H7 (cell line): ENCODE measurements at regions not wholly inside any gene's neighbourhood (a gene's known extent, or its start where the extent isn't known, plus 50 kb on each side); places are given as distances from the start of the nearest gene placed in this dataset.

Experiments
- DNase-seq: peaks from one replicate; pipeline ENCODE4 v3.0.0; 2012
- H3K27me3 ChIP-seq: 2 replicates; pipeline ENCODE4 v1.6.0; 2011; ENCODE audit warnings: mild to moderate bottlenecking, low read length; ENCODE audit not compliant: control insufficient read depth, insufficient read depth
- H3K36me3 ChIP-seq: replicated peaks from 2 replicates; pipeline ENCODE4 v1.5.1; 2011; ENCODE audit warnings: low read length; ENCODE audit not compliant: control insufficient read depth, insufficient read depth
- H3K4me3 ChIP-seq: 2 replicates; pipeline ENCODE4 v1.5.1; 2011; ENCODE audit warnings: low read depth, mild to moderate bottlenecking, control low read depth, low read length, moderate library complexity; ENCODE audit not compliant: insufficient read depth

- no peak for DNase-seq
- Histone ChIP-seq H3K4me3 (no peak overlapping the region), H3K27me3 (no peaks in the 10 kb centered on the region; the same call in 1 of the 2 replicates), H3K36me3 (no peaks in the 10 kb centered on the region)
Measured at GRCh38 chr13:106400289-106400688, 135.2 kb downstream of the EFNB2 start.

GRCh38 chr13:106398289-106398688 is 137.2 kb downstream of the EFNB2 start:
- Histone ChIP-seq H3K27me3 (no peaks in the 10 kb centered on the region), H3K4me3 (no peak overlapping the region), H3K36me3 (no peaks in the 10 kb centered on the region)
- DNase-seq: no peak

- no peaks in the 10 kb centered on the region for H3K27me3 ChIP-seq
- no peak for DNase-seq
- H3K36me3 ChIP-seq: no peaks in the 10 kb centered on the region
- no peak overlapping the region for H3K4me3 ChIP-seq
Measured at GRCh38 chr13:106393776-106394175, 141.7 kb downstream of the EFNB2 start.

DNA sequence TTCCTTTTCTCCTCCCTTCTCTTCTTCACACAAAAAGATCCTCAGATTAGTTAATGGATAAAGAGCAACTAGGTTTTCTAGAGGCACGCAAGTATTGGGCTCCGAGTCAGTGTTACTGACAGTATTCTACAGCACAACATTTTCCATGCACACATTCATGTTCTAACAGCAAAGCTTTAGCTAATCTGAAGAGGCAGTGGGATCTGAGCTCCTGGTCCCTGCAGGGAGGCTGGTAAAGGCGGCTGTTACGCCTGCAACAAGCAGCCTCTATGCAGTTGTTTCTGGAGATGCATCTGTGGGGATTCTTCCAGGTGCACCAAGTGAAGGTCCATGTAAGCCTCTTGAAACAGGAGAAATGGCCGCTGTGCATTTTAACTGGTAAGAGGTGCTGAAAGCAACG is 143.8 kb downstream of the EFNB2 start:
- no peak overlapping the region for H3K4me3 ChIP-seq
- H3K36me3 ChIP-seq: no peaks in the 10 kb centered on the region
- H3K27me3 ChIP-seq: no peaks in the 10 kb centered on the region
- no peak for DNase-seq

GRCh38 chr13:106391271-106391670 is 144.2 kb downstream of the EFNB2 start:
- H3K27me3 ChIP-seq: no peaks in the 10 kb centered on the region
- H3K4me3 ChIP-seq: no peak overlapping the region
- H3K36me3 ChIP-seq: no peaks in the 10 kb centered on the region
- DNase-seq: no peak

- no peak overlapping the region for H3K4me3 ChIP-seq
- H3K27me3 ChIP-seq: no peaks in the 10 kb centered on the region
- no peak for DNase-seq
Measured at GRCh38 chr13:106390367-106390766, 145.1 kb downstream of the EFNB2 start.

GRCh38 chr13:106385654-106386053 is 149.8 kb downstream of the EFNB2 start:
- H3K4me3 ChIP-seq: no peak overlapping the region
- no peaks in the 10 kb centered on the region for H3K36me3 ChIP-seq
- no peaks in the 10 kb centered on the region for H3K27me3 ChIP-seq
- no peak for DNase-seq

More at GRCh38 chr13:106390367-106390766, 145.1 kb downstream of the EFNB2 start:
- H3K36me3 ChIP-seq: no peaks in the 10 kb centered on the region

DNA sequence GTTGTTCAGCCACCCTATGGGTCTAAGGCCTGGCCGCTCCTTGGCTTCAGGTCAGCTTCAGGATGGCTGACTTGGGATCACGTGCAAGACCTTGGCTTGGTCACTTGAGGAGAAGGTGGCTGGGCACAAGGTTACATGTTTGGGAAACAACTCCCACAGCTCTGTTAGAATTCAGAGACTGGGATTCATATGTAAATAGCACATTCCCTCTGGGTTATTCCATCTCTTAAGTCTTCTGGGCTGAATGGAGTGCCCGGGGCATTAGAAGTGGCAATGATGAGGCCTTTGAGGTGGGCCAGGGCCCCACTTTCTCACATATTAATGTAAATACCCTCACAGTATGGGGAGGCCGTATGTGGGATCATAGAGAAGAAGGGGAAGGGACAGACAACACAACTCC is 150.9 kb downstream of the EFNB2 start:
- Histone ChIP-seq H3K27me3 (no peaks in the 10 kb centered on the region), H3K36me3 (no peaks in the 10 kb centered on the region), H3K4me3 (no peak overlapping the region)
- no peak for DNase-seq

DNA sequence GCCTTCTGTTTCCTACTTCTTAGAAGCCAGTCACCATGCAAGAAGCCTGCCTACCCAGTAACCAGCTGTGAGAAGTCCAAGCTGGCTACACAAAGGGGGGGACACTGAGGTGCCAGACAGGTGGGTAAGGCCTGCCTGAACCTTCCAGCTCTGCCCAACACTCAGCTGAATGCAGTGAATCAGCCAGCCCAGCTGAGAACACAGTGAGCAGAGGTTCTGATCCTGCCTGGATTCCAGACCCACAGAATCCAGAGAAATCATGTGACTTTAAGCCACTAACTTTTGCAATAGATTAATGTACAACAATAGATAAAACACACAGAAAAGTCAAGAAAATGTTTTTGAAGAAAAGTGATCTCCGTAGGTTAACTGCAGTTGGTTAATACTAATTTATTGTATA is 151.7 kb downstream of the EFNB2 start:
- no peak overlapping the region for H3K4me3 ChIP-seq
- no peak for DNase-seq
- H3K36me3 ChIP-seq: no peaks in the 10 kb centered on the region
- H3K27me3 ChIP-seq: no peaks in the 10 kb centered on the region

- Histone ChIP-seq H3K4me3 (no peak overlapping the region), H3K27me3 (no peaks in the 10 kb centered on the region), H3K36me3 (no peaks in the 10 kb centered on the region)
- DNase-seq: no peak
Measured at GRCh38 chr13:106382534-106382933, 152.9 kb downstream of the EFNB2 start.

GRCh38 chr13:106381091-106381490 is 154.4 kb downstream of the EFNB2 start:
- no peaks in the 10 kb centered on the region for H3K36me3 ChIP-seq
- H3K4me3 ChIP-seq: no peak overlapping the region
- no peaks in the 10 kb centered on the region for H3K27me3 ChIP-seq
- no peak for DNase-seq

DNA sequence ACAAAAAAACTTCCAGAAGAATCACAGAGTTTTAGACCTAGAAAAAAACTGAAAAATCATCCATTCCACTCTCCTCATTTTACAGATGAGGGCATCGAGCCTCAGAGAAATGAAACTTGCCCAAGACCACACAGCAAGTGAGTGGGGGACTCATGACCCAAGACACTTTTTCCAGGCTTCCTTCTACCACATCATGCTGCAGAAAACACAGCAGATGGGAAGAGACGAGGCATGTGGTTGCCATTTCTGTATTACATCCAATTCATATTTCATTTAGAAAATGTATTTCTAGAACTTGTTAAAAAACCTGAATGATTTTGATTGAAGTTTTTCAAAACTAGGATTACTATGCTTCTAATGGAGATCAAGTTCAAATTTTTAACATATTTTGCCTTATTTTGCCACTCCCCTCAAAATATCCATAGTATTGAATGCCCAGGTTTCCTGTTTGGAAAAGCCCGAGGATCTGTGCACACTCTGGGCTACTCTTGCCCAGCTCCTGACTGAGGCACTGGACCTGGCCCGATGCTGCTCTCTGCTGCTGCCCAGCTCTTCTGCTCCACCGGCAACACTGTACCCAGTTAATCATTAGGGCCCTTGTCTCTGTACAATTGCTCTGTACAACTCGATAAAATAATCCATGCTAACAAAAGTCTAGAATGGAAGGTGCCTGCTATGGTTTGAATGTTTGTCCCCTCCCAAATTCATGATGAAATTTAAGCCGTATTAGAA is 157.4 kb downstream of the EFNB2 start:
- H3K36me3 ChIP-seq: no peaks in the 10 kb centered on the region
- H3K4me3 ChIP-seq: no peak overlapping the region
- no peak for DNase-seq
- no peaks in the 10 kb centered on the region for H3K27me3 ChIP-seq

GRCh38 chr13:106377341-106377740 is 158.1 kb downstream of the EFNB2 start:
- DNase-seq: no peak
- H3K36me3 ChIP-seq: no peaks in the 10 kb centered on the region
- no peaks in the 10 kb centered on the region for H3K27me3 ChIP-seq
- no peak overlapping the region for H3K4me3 ChIP-seq

GRCh38 chr13:106376401-106377112 is 158.9 kb downstream of the EFNB2 start:
- H3K36me3 ChIP-seq: no peaks in the 10 kb centered on the region
- no peak overlapping the region for H3K4me3 ChIP-seq
- H3K27me3 ChIP-seq: no peaks in the 10 kb centered on the region
- DNase-seq: no peak

DNA sequence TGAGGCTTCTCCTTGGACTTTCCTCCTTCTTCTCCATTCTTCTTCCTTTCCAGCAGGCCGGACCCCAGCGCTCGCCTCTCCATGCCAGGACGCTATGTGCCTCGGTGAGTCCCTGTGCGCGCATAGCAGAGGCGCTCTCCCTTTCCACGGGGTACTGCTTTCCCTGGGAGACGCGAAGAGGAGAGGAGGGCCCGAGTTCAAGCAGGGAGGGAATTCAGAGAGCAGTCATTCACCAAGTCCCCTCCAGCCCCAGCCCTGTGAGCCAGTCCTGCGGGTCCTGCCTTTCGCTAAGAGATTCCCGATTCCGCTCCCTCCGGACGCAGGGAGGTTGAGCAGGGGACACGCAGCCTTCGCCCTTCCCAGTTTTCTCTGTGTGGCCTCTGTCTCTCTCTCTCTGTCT is 160.4 kb downstream of the EFNB2 start:
- no peak for DNase-seq
- H3K4me3 ChIP-seq: no peak overlapping the region
- no peaks in the 10 kb centered on the region for H3K36me3 ChIP-seq
- no peaks in the 10 kb centered on the region for H3K27me3 ChIP-seq
